H9 (cell line): ENCODE measurements at regions not wholly inside any gene's neighbourhood (a gene's known extent, or its start where the extent isn't known, plus 50 kb on each side); places are given as distances from the start of the nearest gene placed in this dataset.

Experiments
- DNase-seq: peaks from one replicate; pipeline ENCODE4 v3.0.0-alpha.2; 2017
- H2AFZ ChIP-seq: one replicate; pipeline ENCODE4 v1.6.1; 2013; ENCODE audit warnings: mild to moderate bottlenecking, low read length, control low read depth, moderate library complexity
- H2AK5ac ChIP-seq: 2 replicates; pipeline ENCODE4 v1.6.1; 2013; ENCODE audit warnings: low read length, control low read depth, mixed read lengths; ENCODE audit not compliant: insufficient read length
- H2BK120ac ChIP-seq: one replicate; pipeline ENCODE4 v1.6.1; 2013; ENCODE audit warnings: low read depth, mild to moderate bottlenecking, low read length, control low read depth, inconsistent platforms; ENCODE audit not compliant: poor library complexity, severe bottlenecking
- H2BK12ac ChIP-seq: 2 replicates; pipeline ENCODE4 v1.6.1; 2013; ENCODE audit warnings: low read length, control low read depth, mixed read lengths, low read depth; ENCODE audit not compliant: insufficient read length
- H2BK15ac ChIP-seq: 2 replicates; pipeline ENCODE4 v1.6.1; 2013; ENCODE audit warnings: low read depth, low read length, control low read depth
- H2BK20ac ChIP-seq: one replicate; pipeline ENCODE4 v1.6.1; 2013; ENCODE audit warnings: low read depth, mild to moderate bottlenecking, low read length, control low read depth, inconsistent platforms; ENCODE audit not compliant: poor library complexity, severe bottlenecking
- H2BK5ac ChIP-seq: 2 replicates; pipeline ENCODE4 v1.6.1; 2013; ENCODE audit warnings: low read length, control low read depth, mixed read lengths; ENCODE audit not compliant: insufficient read length
- H3K14ac ChIP-seq: 2 replicates; pipeline ENCODE4 v1.6.1; 2013; ENCODE audit warnings: low read length, control low read depth; ENCODE audit not compliant: insufficient read depth
- H3K18ac ChIP-seq: 2 replicates; pipeline ENCODE4 v1.6.1; 2013; ENCODE audit warnings: low read depth, mild to moderate bottlenecking, mixed read lengths, low read length, control low read depth; ENCODE audit not compliant: insufficient read length
- H3K23ac ChIP-seq: 2 replicates; pipeline ENCODE4 v1.6.1; 2013; ENCODE audit warnings: low read length, control low read depth, mixed read lengths, low read depth; ENCODE audit not compliant: insufficient read length
- H3K23me2 ChIP-seq: 2 replicates; pipeline ENCODE4 v1.6.1; 2013; ENCODE audit warnings: low read depth, mild to moderate bottlenecking, mixed read lengths, low read length, control low read depth; ENCODE audit not compliant: insufficient read length, poor library complexity, severe bottlenecking
- H3K27ac ChIP-seq: 2 replicates; pipeline ENCODE4 v1.5.1; 2013; ENCODE audit warnings: low read length, control low read depth, mixed read lengths, low read depth; ENCODE audit not compliant: insufficient read length
- H3K27me3 ChIP-seq: 2 replicates; pipeline ENCODE4 v1.6.1; 2013; ENCODE audit warnings: low read length, control low read depth, inconsistent platforms; ENCODE audit not compliant: insufficient read depth
- H3K4ac ChIP-seq: 2 replicates; pipeline ENCODE4 v1.6.1; 2013; ENCODE audit warnings: low read depth, mild to moderate bottlenecking, control low read depth, inconsistent platforms, low read length, moderate library complexity
- H3K4me1 ChIP-seq: 2 replicates; pipeline ENCODE4 v1.6.1; 2013; ENCODE audit warnings: low read length, control low read depth, inconsistent platforms; ENCODE audit not compliant: insufficient read depth
- H3K4me2 ChIP-seq: 2 replicates; pipeline ENCODE4 v1.6.1; 2013; ENCODE audit warnings: low read length, control low read depth, mixed read lengths; ENCODE audit not compliant: insufficient read length, insufficient read depth
- H3K56ac ChIP-seq: 2 replicates; pipeline ENCODE4 v1.6.1; 2013; ENCODE audit warnings: low read depth, mild to moderate bottlenecking, mixed read lengths, low read length, control low read depth; ENCODE audit not compliant: insufficient read length
- H3K79me1 ChIP-seq: 2 replicates; pipeline ENCODE4 v1.6.1; 2013; ENCODE audit warnings: low read depth, mild to moderate bottlenecking, moderate library complexity, low read length, control low read depth, inconsistent platforms; ENCODE audit not compliant: insufficient read depth, poor library complexity, severe bottlenecking
- H3K79me2 ChIP-seq: 2 replicates; pipeline ENCODE4 v1.6.1; 2013; ENCODE audit warnings: low read length, control low read depth, inconsistent platforms; ENCODE audit not compliant: insufficient read depth
- H3K9ac ChIP-seq: 2 replicates; pipeline ENCODE4 v1.6.1; 2013; ENCODE audit warnings: low read length, control low read depth, mixed read lengths; ENCODE audit not compliant: insufficient read length; ENCODE audit errors: extremely low read depth
- H3K9me3 ChIP-seq: one replicate; pipeline ENCODE4 v1.6.1; 2013; ENCODE audit warnings: low read depth, low read length, inconsistent platforms; ENCODE audit not compliant: control insufficient read depth
- H3T11ph ChIP-seq: one replicate; pipeline ENCODE4 v1.6.1; 2013; ENCODE audit warnings: mild to moderate bottlenecking, low read length, control low read depth, inconsistent platforms
- H4K20me1 ChIP-seq: one replicate; pipeline ENCODE4 v1.6.1; 2013; ENCODE audit not compliant: control insufficient read depth, insufficient read length, insufficient read depth
- H4K5ac ChIP-seq: 2 replicates; pipeline ENCODE4 v1.6.1; 2013; ENCODE audit warnings: low read depth, mild to moderate bottlenecking, mixed read lengths, low read length, control low read depth; ENCODE audit not compliant: insufficient read length
- H4K8ac ChIP-seq: replicated peaks from 2 replicates; pipeline ENCODE4 v1.6.1; 2013; ENCODE audit warnings: low read length, control low read depth, mixed read lengths, low read depth; ENCODE audit not compliant: insufficient read length
- H4K91ac ChIP-seq: 2 replicates; pipeline ENCODE4 v1.6.1; 2013; ENCODE audit warnings: low read depth, mild to moderate bottlenecking, moderate library complexity, mixed read lengths, low read length, control low read depth; ENCODE audit not compliant: insufficient read length
- H3K27ac Mint-ChIP-seq, 3 experiments: 2 replicates in 2 of 3; 3 replicates in 1 of 3; pipeline ENCODE4 v1.8.0; 2020 to 2021; ENCODE audit warnings: mixed read lengths in 3 of 3, mild to moderate bottlenecking in 1 of 3, moderate library complexity in 1 of 3
- H3K27me3 Mint-ChIP-seq: 2 replicates; pipeline ENCODE4 v1.8.0; 2021; ENCODE audit warnings: low read depth, mild to moderate bottlenecking, moderate library complexity, mixed read lengths
- H3K36me3 Mint-ChIP-seq, 3 experiments: 2 replicates in 2 of 3; 3 replicates in 1 of 3; pipeline ENCODE4 v1.8.0; 2020 to 2021; ENCODE audit warnings: low read depth in 3 of 3, mixed read lengths in 3 of 3; ENCODE audit not compliant: insufficient read depth in 1 of 3
- H3K4me1 Mint-ChIP-seq, 2 experiments: 2 replicates each; pipeline ENCODE4 v1.8.0; 2020; ENCODE audit warnings: mixed read lengths in 2 of 2
- H3K4me3 Mint-ChIP-seq, 2 experiments: 2 replicates in 1 of 2; 3 replicates in 1 of 2; pipeline ENCODE4 v1.8.0; 2020 to 2021; ENCODE audit warnings: mild to moderate bottlenecking in 2 of 2, mixed read lengths in 2 of 2, moderate library complexity in 1 of 2
- H3K9me3 Mint-ChIP-seq, 2 experiments: 2 replicates in 1 of 2; 3 replicates in 1 of 2; pipeline ENCODE4 v1.8.0; 2020; ENCODE audit warnings: mild to moderate bottlenecking in 2 of 2, mixed read lengths in 2 of 2, moderate library complexity in 1 of 2
- CTCF ChIP-seq: fragments of 200-600 bp; sonication (generic); conservative IDR thresholded peaks from 3 replicates; pipeline ENCODE4 v1.8.0; 2021; ENCODE audit warnings: antibody characterized with exemption, mild to moderate bottlenecking
- WGBS: extraction: QIAGEN DNeasy Blood & Tissue Kit; methylation state at CpG from one replicate; pipeline ENCODE4 v1.1.7; 2013; ENCODE audit warnings: missing lambda C conversion rate, low lambda C conversion rate, mixed read lengths; ENCODE audit not compliant: insufficient read length; ENCODE audit errors: extremely low coverage; 5-methylcytosine and 5-hydroxymethylcytosine counted together

- no peak overlapping the region for H2AK5ac ChIP-seq
- H2BK12ac ChIP-seq = no peak overlapping the region
- no peak overlapping the region for H3K27ac Mint-ChIP-seq
- WGBS = no CpG with 5 or more reads among the region's 1 CpG
- H3K79me2 ChIP-seq = no peaks in the 10 kb centered on the region
- no peaks in the 10 kb centered on the region for H3K9me3 Mint-ChIP-seq
- peak; percentile 56 for DNase-seq
- H3K4ac ChIP-seq = no peak overlapping the region
- no peak overlapping the region for H3K4me3 Mint-ChIP-seq
- H2BK20ac ChIP-seq = no peak overlapping the region
- no peak overlapping the region for H3K56ac ChIP-seq
- no peak overlapping the region for H4K91ac ChIP-seq
- no peak overlapping the region for H3K23ac ChIP-seq
- H3K4me1 ChIP-seq = peaks cover 4% of the 10 kb centered on the region; the same call in 1 of the 2 replicates
- H3K27ac ChIP-seq = no peak overlapping the region
- H3K14ac ChIP-seq = no peak overlapping the region
- no peaks in the 10 kb centered on the region for H3K79me1 ChIP-seq
- H2BK5ac ChIP-seq = no peak overlapping the region
- H3T11ph ChIP-seq = no peak overlapping the region
- no peaks in the 10 kb centered on the region for H3K9me3 ChIP-seq
- peaks cover 4 to 5% of the 10 kb centered on the region in 2 experiments; a peak in 2 of 4 replicates for H3K4me1 Mint-ChIP-seq
- H4K5ac ChIP-seq = no peak overlapping the region
- no peaks in the 10 kb centered on the region for H3K27me3 Mint-ChIP-seq
- no peak overlapping the region for H3K4me2 ChIP-seq
- no peak overlapping the region for H4K8ac ChIP-seq
- no peak overlapping the region for H2AFZ ChIP-seq
- no peaks in the 10 kb centered on the region for H3K36me3 Mint-ChIP-seq
- H4K20me1 ChIP-seq = no peaks in the 10 kb centered on the region
- H3K23me2 ChIP-seq = no peaks in the 10 kb centered on the region
- H3K9ac ChIP-seq = no peak overlapping the region
- no peaks in the 10 kb centered on the region for H3K27me3 ChIP-seq
- H2BK120ac ChIP-seq = no peak overlapping the region
- H2BK15ac ChIP-seq = no peak overlapping the region
- no peak overlapping the region for H3K18ac ChIP-seq
- peak; percentile 69 for TF ChIP-seq CTCF
These were observed 1009.9 kb upstream of the KLHL29 start for GRCh38 chr2:22375096-22375495.
